NOMO-1 treated with dmso at 0.1 percent for 144 hours (cell line): ENCODE measurements at regions not wholly inside any gene's neighbourhood (a gene's known extent, or its start where the extent isn't known, plus 50 kb on each side); places are given as distances from the start of the nearest gene placed in this dataset.

Experiments used
- DNase-seq: peaks from one replicate; lab custom pipeline; 2025; ENCODE audit not compliant: unreplicated experiment; lab: John Stamatoyannopoulos, UW

- DNase-seq: no peak
Measured at GRCh38 chr20:7038029-7038428, 270.5 kb downstream of the BMP2 start.

DNA sequence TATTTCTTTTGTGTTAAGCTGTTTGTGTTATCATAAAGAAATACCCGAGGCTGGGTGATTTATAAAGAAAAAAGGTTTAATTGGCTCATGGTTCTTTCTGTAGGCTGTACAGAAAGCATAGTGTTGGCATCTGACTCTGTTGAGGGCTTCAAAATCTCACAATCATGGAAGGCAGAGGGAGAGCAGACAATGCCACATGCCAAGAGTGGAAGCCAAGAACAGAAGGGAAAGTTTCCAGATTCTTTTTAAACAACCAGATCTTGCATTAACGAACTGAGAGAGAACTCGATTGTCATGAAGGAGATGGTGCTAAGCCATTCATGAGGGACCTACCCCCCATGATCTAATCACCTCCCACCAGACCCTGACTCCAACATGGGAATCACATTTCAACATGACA lies 290.1 kb downstream of the BMP2 start:
- no peak for DNase-seq

GRCh38 chr20:7078804-7079203 lies 311.3 kb downstream of the BMP2 start:
- no peak for DNase-seq

DNA sequence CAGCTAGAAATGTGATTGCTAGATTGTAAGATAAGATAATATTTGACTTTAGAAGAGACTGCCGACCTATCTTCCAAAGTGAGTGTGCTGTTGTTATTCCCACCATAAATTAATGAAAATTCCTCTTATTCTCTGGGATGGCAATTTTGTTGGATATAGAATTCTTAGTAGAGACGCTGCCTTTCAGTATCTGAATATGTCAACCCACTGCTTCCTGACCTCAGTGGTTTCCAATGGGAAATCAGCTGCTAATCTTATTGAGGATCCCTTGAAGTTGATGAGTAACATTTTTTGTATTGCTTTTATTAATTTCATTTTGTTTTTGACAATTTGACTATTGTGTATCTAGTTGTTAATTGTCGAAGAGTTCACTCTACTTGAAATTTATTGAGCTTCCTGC lies 313.0 kb downstream of the BMP2 start:
- no peak for DNase-seq

GRCh38 chr20:7085467-7085866 lies 318.0 kb downstream of the BMP2 start:
- DNase-seq: no peak

GRCh38 chr20:7087803-7088202 lies 320.3 kb downstream of the BMP2 start:
- DNase-seq: no peak

DNA sequence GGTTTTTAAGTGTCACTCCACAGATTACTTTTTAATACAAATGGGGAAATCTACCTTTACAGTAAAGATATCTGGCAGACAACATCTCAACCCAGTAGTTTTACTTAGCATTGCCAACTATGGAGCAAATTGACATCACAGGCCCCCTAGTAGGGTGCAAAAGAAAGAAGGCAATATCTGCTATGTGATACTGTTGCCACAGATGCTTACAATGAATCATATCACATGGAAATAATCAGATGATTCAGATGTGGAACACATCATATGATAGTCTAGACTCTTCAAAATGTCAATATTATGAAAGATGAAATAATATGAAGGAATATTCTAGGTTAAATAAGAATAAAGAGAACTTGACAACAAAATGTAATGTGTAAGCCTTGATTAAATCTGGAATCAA lies 322.5 kb downstream of the BMP2 start:
- no peak for DNase-seq

DNA sequence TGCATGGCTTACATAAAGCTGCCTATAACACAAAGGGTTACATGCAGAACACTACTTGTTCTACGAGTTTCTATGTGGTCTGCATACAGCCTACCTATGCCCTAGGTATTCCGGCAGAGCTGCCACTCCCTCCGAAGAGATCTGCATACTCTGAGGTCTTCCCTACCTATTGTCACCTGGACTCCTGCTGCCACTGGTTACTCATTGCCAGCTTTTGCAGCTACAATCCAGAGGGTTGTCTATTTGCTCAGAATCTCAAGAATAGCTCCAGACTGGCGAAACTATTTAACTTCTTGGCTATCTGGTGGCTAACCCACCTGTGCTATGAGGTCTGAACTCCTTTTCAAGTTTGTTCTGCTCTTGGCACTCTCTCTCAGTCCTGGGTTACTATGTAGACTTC lies 323.3 kb downstream of the BMP2 start:
- no peak for DNase-seq

DNA sequence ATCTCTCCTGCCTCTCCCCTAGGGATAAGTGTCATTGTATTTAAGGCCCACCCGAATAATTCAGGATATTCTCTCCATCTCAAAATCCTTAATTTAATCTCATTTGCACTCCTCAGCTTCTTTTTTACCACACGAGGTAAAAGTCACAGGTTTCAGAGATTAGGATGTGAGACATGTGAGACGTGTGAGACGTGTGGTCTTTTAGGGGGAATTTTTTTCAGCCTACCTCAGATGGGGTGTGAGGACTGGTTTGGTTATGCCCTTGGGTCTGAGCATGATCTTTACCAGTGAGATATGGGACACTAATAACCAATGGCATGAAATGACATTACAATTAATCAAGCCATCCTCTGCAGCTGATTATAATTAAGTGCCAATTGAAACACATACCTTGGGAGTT lies 324.2 kb downstream of the BMP2 start:
- no peak for DNase-seq

- DNase-seq: no peak
Measured at GRCh38 chr20:7094438-7094997, 327.0 kb downstream of the BMP2 start.

DNA sequence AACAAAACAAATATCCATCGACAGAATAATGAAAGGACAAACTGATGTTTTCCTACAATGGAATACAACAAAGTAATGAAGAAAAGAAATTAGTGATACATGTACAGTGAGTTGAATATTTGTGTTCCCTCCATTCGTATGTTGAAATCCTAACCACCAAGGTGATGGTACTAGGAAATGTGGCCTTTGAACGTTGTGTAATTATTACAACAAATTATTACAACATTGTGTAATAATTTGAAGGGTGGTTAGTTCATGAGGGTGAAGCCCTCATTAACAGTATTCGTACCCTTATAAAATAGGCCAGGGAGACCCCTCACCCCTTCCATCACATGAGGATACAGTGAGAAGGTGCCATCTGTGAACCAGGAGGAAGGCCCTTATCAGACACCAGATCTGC lies 339.4 kb downstream of the BMP2 start:
- DNase-seq: no peak

DNA sequence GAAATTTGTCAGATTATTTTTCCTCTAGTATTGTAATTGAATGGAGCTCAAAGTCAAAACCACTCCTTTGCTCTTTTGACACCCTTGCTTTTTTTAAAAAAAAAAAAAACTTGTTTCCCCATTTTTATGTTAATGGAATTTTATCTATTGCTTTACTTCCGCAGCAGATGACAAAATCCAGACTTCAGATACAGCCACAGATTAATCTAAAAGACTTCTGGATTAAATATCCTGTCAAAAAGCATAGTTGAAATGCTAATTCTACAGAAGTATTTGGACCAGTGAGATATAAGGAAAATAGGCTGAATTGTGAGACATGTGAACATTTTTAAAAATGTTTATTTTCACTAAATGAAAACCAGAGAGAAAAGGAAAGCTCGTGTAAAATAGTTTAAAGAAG lies 341.4 kb downstream of the BMP2 start:
- DNase-seq: no peak

- no peak for DNase-seq
Measured at GRCh38 chr20:7113577-7114466, 346.3 kb downstream of the BMP2 start.

DNA sequence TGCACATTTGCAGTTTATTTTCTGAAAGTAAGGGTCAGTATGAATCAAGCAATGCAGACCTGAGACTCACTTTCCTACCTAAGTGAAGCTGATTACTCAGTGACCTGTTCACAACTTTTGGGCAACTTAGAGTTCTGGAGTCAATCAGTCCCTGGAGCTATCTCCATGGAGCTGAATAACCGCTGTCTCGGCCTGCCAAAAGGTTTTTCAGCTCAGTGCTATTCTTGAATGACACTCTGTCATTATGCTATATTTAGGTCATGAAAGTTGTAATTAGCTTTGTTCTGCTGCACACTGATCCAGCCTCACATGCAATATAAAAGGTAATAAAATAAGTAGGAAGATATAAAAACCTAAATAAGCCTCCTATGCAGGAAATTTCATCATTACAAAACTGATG lies 356.0 kb downstream of the BMP2 start:
- no peak for DNase-seq

- DNase-seq: no peak
Measured at GRCh38 chr20:7124120-7124519, 356.6 kb downstream of the BMP2 start.

DNA sequence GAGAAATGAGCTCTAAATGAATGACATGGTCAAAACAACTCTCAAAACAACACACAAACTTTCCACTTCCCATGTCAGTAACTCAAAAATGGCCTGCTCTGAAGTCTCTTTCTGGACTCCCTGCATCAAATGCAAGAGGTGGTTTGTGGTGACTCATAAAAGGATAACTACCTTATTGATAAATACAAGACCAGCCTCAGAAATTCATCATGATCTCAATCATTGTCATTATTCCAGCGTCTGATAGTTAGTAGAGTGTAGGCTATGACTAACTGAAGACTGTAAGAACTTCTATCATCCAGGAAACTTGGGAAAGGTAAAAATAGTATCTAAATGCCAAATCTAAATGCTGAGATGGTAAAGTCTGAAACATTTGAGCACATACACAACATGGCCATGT lies 369.4 kb downstream of the BMP2 start:
- DNase-seq: no peak

GRCh38 chr20:7137395-7138151 lies 370.1 kb downstream of the BMP2 start:
- DNase-seq: no peak

DNA sequence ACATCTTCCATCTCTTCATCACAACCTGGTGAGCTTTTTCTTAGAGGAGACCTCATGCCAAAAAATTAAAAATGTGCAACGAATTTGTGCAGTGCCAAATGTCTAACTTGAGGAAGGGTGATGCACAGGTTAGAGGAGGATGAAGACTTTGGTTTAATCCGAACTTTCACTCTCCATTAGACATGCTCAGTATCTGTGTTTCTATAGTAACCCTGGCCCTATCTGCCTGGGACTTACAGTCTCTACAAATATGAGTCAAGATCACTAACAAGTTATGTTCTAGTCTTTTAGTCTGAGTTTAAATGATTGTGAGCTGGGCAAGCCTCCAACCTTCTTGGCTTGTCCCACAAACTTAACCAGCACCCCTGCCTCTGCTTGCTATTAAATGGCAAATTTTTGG lies 377.0 kb downstream of the BMP2 start:
- no peak for DNase-seq

DNA sequence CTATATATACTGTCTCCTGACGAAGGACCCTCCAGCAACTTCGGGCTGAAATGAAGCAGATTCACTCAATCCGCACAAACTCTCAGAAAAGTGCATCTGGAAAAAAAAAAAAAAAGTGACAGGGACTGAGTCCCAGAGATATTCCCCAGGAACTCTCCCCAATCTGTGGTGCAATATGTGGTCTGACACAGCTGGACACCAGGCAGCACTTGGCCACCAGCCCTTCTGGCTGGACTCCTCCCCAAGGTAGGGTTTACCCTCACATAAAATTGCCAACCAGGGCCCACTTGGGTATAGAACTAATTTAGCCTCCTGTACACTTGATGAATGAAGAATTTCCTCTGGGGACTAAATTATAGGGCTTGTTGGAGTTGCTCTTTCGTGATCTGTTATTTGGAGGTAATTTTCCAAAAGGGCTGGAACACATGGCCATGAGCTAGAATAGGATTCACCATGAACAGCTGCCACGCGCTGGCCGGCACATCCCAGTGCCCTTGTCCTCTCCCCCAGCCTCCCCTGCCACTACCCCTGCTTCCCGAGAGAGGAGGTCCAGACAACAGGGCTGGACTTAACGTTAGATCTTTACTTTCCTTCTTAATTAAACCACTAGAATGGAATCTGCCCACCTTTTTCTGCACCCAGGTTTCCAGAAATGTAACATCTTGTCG lies 379.2 kb downstream of the BMP2 start:
- no peak for DNase-seq

DNA sequence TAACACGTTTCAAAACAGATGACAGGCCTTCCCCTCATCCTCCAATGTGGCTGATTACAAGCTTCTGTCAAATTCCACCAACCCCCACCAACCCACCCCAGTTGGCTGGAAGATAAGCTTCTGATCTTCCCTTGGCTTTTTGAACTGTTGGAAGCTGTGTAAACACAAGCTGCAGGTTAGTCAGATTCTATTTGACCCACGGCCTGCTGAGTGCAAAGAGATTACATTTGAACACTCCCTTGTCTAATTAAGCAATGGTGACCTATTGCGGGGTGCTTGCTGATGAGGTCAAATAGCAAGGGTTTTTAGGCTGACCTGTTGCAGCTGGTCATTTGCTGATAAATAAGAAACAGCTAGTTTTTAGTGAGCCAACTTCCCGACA lies 379.7 kb downstream of the BMP2 start:
- DNase-seq: no peak

DNA sequence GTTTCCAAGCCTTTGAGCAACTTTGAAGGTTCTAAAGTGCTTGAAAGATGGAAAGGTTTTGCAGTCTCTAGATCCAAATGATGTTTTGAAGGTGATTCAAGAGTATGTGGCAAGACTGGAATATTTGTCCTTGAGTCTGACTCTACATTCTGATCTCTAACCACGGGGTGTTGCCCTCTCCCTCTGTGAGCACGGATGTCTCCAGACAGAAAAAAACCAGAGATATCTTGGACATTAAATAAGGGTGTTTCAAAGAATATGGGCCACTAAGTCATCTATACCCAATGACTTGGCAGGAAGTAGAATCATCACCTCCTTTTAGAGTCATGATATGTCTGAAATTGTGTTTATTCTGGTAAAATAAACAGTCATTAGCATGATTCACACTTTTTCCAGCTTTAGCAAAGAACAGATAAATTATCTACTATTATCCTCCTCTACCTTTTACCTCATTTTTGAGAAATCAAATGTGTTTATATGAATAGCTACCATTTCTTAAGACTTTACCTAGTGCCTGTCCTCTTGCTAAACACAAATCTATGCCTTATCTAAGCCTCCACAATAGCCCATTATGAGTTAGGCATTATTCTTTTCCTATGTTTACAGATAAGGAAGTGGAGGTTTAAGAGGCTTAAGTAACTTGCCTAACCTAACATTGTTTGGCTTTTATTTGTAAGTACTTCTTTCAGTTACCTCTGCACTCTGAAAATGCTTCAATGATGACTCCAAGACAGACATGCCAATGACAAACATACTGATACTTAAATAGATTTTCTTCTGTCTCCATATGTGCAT lies 384.4 kb downstream of the BMP2 start:
- DNase-seq: no peak
